ENCODE measurements at regions not wholly inside any gene's neighbourhood (a gene's known extent, or its start where the extent isn't known, plus 50 kb on each side); places are given as distances from the start of the nearest gene placed in this dataset.

DNA sequence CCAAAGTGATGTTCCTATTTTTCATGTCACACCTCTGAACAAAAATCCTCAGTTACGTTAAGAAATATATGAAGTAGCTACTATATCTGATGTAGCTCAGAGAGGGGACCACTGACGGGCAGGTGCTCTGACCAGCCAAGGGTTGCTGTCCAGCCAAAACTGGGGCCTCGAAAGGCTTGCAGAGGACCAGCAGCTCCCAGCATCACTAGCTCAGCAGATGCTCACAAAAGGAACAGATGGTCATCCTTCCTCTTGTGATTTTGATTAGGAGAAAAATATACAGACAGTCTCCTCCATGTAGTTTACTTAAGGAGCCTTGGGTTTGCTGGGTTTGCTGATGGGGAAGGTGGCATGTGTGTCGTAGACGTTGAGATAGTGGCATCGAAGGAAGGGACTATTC is 374.6 kb upstream of the B3GAT1 start (continued):
- TF ChIP-seq FOXK2 (conservative IDR thresholded peaks at IDR 0.05 in 1 of 2, IDR thresholded peaks at IDR 0.05 in 1 of 2; ENCODE audit: low read depth in 2 of 2) (no peak), SREBF2 (CRISPR knock-in tag; IDR thresholded peaks at IDR 0.05) (no peak), ZBTB17 (CRISPR knock-in tag; IDR thresholded peaks at IDR 0.05) (no peak), SMARCE1 (IDR thresholded peaks at IDR 0.05) (no peak), MCM2 (IDR thresholded peaks at IDR 0.05; ENCODE audit: low read depth) (no peak)
- TF ChIP-seq, protein P1, sequence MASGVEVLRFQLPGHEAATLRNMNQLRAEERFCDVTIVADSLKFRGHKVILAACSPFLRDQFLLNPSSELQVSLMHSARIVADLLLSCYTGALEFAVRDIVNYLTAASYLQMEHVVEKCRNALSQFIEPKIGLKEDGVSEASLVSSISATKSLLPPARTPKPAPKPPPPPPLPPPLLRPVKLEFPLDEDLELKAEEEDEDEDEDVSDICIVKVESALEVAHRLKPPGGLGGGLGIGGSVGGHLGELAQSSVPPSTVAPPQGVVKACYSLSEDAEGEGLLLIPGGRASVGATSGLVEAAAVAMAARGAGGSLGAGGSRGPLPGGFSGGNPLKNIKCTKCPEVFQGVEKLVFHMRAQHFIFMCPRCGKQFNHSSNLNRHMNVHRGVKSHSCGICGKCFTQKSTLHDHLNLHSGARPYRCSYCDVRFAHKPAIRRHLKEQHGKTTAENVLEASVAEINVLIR (CRISPR knock-in tag; IDR thresholded peaks at IDR 0.05): no peak
- TF ChIP-seq, protein P2, sequence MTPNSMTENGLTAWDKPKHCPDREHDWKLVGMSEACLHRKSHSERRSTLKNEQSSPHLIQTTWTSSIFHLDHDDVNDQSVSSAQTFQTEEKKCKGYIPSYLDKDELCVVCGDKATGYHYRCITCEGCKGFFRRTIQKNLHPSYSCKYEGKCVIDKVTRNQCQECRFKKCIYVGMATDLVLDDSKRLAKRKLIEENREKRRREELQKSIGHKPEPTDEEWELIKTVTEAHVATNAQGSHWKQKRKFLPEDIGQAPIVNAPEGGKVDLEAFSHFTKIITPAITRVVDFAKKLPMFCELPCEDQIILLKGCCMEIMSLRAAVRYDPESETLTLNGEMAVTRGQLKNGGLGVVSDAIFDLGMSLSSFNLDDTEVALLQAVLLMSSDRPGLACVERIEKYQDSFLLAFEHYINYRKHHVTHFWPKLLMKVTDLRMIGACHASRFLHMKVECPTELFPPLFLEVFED (CRISPR knock-in tag; conservative IDR thresholded peaks at IDR 0.05): no peak

DNA sequence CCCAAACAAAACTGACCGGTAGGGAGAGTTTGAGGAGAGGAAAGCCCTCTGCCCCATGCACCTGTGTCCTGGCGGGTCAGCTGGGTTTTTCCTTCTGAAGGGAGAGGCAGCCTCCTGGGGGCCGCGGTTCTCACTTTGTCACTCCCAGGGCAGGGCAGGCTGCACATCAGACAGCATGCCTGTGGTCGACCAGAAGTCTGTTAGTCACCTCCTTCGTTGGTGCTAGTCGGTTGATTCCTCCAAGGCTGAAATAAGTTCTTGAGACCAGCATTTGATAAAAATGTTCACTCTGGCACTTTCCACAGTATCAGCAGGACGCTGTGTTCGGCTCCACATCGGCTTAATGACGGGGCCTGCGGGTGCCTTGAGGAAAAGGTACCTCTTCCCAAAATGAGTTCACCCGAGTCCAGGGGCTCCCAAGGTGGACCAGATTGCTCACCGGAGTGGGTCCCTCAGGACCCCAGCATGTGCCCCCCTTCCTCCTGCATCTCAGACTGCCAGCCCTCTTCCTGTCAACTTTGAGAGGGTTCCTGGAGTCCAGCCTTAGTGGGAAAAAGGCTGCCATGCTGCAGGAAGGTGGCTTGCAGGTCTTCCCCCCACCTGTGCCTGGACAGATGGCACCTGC is 373.7 kb upstream of the B3GAT1 start:
- intact Hi-C loops (cut with micrococcal nuclease) (no loop called here), in situ Hi-C loops (cut with MboI) (no loop called here)
- no TSS peak for BruUV-seq (replicated peaks)
- Histone ChIP-seq H3K36me3 (ENCODE audit: control insufficient read depth, insufficient read depth, low read length) (no peaks in the 10 kb centered on the region), H2AFZ (ENCODE audit: low read depth, low read length) (no peak overlapping the region), H3K27ac (ENCODE audit: extremely low read depth, low read depth, low read length) (no peak overlapping the region), H3K4me3 (no peak overlapping the region), H3K9me3 (replicated peaks; ENCODE audit: control insufficient read depth, insufficient read depth, low read depth, low read length) (no peaks in the 10 kb centered on the region), H3K27me3 (ENCODE audit: control insufficient read depth in 2 of 2, insufficient read depth in 2 of 2, low read length in 2 of 2) (peaks cover 0 to 16% of the 10 kb centered on the region in 2 experiments; a peak in 2 of 5 replicates), H4K20me1 (replicated peaks; ENCODE audit: control insufficient read depth, insufficient read depth, low read length) (no peaks in the 10 kb centered on the region), H3K9me1 (ENCODE audit: control insufficient read depth, insufficient read depth, low read length) (no peaks in the 10 kb centered on the region), H3K79me2 (ENCODE audit: control insufficient read depth, insufficient read depth, low read length) (no peaks in the 10 kb centered on the region), H3K9ac (ENCODE audit: insufficient read depth in 1 of 2, low read depth in 2 of 2, low read length in 2 of 2) (no peak overlapping the region), H3K4me1 (replicated peaks in 1 of 2; ENCODE audit: control insufficient read depth in 2 of 2, insufficient read depth in 2 of 2, low read length in 2 of 2) (no peaks in the 10 kb centered on the region), H3K4me2 (ENCODE audit: insufficient read depth, low read length) (no peak overlapping the region)
- CTCF ChIA-PET (ENCODE audit: low intra/inter-chr PET ratio): interaction anchor here (0.6 kb wide), 1 partner anchor 195 kb away, joined by 3 read pairs; no protein-coding TSS in a partner anchor
- 0% methylated on average over 14 of the region's 14 CpGs for WGBS (ENCODE audit: insufficient coverage, low coverage, missing lambda C conversion rate)
- DNase-seq (ENCODE audit: extremely low read depth in 1 of 4, low spot score in 3 of 4) (no peak), FAIRE-seq (no peak), ATAC-seq (no peak)
- POLR2A ChIA-PET: no interaction called here
- TF ChIP-seq SP2 (IDR thresholded peaks at IDR 0.05; ENCODE audit: extremely low read depth, low read depth, low read length, poor library complexity, severe bottlenecking) (no peak), KDM1A (IDR thresholded peaks at IDR 0.05) (no peak), NFXL1 (CRISPR knock-in tag; IDR thresholded peaks at IDR 0.05) (no peak), COPS2 (conservative IDR thresholded peaks at IDR 0.05) (no peak), NCOA4 (IDR thresholded peaks at IDR 0.05; ENCODE audit: partially characterized antibody) (no peak), ZFP30 (CRISPR knock-in tag; IDR thresholded peaks at IDR 0.05; ENCODE audit: borderline replicate concordance) (no peak)
- TF ChIP-seq, protein P3, sequence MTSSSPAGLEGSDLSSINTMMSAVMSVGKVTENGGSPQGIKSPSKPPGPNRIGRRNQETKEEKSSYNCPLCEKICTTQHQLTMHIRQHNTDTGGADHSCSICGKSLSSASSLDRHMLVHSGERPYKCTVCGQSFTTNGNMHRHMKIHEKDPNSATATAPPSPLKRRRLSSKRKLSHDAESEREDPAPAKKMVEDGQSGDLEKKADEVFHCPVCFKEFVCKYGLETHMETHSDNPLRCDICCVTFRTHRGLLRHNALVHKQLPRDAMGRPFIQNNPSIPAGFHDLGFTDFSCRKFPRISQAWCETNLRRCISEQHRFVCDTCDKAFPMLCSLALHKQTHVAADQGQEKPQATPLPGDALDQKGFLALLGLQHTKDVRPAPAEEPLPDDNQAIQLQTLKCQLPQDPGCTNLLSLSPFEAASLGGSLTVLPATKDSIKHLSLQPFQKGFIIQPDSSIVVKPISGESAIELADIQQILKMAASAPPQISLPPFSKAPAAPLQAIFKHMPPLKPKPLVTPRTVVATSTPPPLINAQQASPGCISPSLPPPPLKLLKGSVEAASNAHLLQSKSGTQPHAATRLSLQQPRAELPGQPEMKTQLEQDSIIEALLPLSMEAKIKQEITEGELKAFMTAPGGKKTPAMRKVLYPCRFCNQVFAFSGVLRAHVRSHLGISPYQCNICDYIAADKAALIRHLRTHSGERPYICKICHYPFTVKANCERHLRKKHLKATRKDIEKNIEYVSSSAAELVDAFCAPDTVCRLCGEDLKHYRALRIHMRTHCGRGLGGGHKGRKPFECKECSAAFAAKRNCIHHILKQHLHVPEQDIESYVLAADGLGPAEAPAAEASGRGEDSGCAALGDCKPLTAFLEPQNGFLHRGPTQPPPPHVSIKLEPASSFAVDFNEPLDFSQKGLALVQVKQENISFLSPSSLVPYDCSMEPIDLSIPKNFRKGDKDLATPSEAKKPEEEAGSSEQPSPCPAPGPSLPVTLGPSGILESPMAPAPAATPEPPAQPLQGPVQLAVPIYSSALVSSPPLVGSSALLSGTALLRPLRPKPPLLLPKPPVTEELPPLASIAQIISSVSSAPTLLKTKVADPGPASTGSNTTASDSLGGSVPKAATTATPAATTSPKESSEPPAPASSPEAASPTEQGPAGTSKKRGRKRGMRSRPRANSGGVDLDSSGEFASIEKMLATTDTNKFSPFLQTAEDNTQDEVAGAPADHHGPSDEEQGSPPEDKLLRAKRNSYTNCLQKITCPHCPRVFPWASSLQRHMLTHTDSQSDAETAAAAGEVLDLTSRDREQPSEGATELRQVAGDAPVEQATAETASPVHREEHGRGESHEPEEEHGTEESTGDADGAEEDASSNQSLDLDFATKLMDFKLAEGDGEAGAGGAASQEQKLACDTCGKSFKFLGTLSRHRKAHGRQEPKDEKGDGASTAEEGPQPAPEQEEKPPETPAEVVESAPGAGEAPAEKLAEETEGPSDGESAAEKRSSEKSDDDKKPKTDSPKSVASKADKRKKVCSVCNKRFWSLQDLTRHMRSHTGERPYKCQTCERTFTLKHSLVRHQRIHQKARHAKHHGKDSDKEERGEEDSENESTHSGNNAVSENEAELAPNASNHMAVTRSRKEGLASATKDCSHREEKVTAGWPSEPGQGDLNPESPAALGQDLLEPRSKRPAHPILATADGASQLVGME (CRISPR knock-in tag; IDR thresholded peaks at IDR 0.05): no peak
